ENCODE measurements at regions not wholly inside any gene's neighbourhood (a gene's known extent, or its start where the extent isn't known, plus 50 kb on each side); places are given as distances from the start of the nearest gene placed in this dataset.

DNA sequence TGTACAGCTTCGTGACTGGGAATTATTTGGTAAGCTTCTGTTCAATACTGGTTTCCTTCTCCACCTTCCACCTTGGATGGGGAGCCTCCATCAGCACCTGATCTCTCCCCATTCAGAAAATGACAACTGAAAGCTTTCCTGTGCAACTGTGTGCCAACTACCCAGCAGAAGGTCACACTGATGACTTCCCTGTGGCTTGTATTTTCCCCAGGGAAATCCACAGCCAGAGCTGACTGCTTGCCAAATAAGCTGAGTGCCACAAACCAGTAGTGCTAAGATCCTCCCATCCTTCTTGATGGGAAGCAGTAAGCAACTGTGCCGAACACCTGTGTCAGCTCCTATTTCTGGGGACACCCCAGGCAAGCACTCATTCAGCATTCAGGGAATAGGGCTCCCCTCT is 257.2 kb upstream of the SOX5 start:
- no peak for TF ChIP-seq EZH2 (IDR thresholded peaks at IDR 0.05; ENCODE audit: insufficient read depth, poor library complexity, severe bottlenecking)
- TF ChIP-seq EZH2phosphoT487 (IDR thresholded peaks at IDR 0.05; ENCODE audit: insufficient read depth, low read depth): no peak
